ENCODE measurements at regions not wholly inside any gene's neighbourhood (a gene's known extent, or its start where the extent isn't known, plus 50 kb on each side); places are given as distances from the start of the nearest gene placed in this dataset.

DNA sequence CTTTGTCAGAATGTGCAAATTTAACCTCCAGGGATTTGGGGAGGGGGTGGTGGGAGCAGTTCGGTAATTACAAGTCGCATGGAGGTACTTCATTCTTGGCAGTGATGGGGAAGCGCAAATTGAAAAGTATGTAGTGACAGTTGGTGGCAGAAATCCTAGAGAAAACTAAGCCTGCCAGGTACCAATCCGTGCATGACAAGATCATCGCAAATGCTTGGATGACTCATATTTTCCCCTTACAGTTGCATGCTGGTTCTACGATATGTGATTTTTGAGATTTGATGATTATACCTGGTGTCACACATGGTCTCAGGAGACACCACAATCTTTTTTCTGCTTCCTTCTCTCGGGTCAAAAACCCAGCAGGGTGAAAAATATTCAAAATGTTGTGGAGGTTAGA, 479.7 kb upstream of the ID2 start:
- WGBS, 4 donors = 82 to 95% (median 92%) methylated on average over 7 of the region's 7 CpGs
- H3K27ac ChIP-seq = no peak overlapping the region
- no peak overlapping the region for H3K4me3 ChIP-seq
- no peaks in the 10 kb centered on the region for H3K27me3 ChIP-seq
- H3K9me3 ChIP-seq (replicated peaks in 1 of 3) = no peaks in the 10 kb centered on the region
- no peaks in the 10 kb centered on the region for H3K4me1 ChIP-seq (replicated peaks in 1 of 2)
- intact Hi-C loops (cut with DNase I) = no loop called here
- no peak for DNase-seq
- TF ChIP-seq POLR2A (IDR thresholded peaks at IDR 0.05) (no peak), CTCF (IDR thresholded peaks at IDR 0.05) (no peak)
- no peaks in the 10 kb centered on the region for H3K36me3 ChIP-seq (replicated peaks in 1 of 2)

DNA sequence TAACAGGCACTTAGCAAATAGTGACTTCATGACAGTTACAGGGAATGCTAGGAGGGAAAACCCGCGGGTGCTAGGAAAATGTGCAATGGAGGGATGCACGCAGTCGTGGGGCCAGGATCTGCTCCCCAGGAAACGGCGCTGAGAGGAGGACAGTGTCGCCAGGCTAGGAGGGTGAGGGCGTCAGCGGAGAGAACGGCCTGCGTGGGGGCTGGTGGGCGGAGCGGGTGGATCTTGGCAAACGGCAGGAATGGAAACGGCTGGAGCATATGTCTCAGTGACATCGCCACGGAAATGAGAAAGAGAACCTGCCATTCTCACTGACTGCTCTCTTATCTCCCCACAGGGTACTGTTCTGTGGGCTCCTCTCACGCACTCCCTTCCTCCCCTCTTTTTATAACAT, 478.5 kb upstream of the ID2 start:
- no peaks in the 10 kb centered on the region for H3K36me3 ChIP-seq (replicated peaks in 1 of 2)
- no peak for DNase-seq
- intact Hi-C loops (cut with DNase I) = no loop called here
- H3K4me3 ChIP-seq = no peak overlapping the region
- WGBS, 4 donors = 84 to 92% (median 88%) methylated on average over 18 of the region's 18 CpGs
- TF ChIP-seq POLR2A (IDR thresholded peaks at IDR 0.05) (no peak), CTCF (IDR thresholded peaks at IDR 0.05) (no peak)
- H3K9me3 ChIP-seq (replicated peaks in 1 of 3) = peaks cover 0 to 5% (median 0%) of the 10 kb centered on the region in 3 donors
- no peaks in the 10 kb centered on the region for H3K27me3 ChIP-seq
- no peak overlapping the region for H3K27ac ChIP-seq
- no peaks in the 10 kb centered on the region for H3K4me1 ChIP-seq (replicated peaks in 1 of 2)

- Histone ChIP-seq H3K4me3 (no peak overlapping the region), H3K9me3 (replicated peaks in 1 of 3) (peaks cover 0 to 5% (median 1%) of the 10 kb centered on the region in 3 donors), H3K27me3 (no peaks in the 10 kb centered on the region), H3K36me3 (replicated peaks in 1 of 2) (no peaks in the 10 kb centered on the region), H3K4me1 (replicated peaks in 1 of 2) (no peaks in the 10 kb centered on the region), H3K27ac (no peak overlapping the region)
- no peak for DNase-seq
- 77 to 87% (median 83%) methylated on average over 2 of the region's 2 CpGs for WGBS, 4 donors
- intact Hi-C loops (cut with DNase I) = no loop called here
- TF ChIP-seq POLR2A (IDR thresholded peaks at IDR 0.05) = no peak
- no peak for TF ChIP-seq CTCF (IDR thresholded peaks at IDR 0.05)
These were observed 477.1 kb upstream of the ID2 start for GRCh38 chr2:8204711-8205110.

- TF ChIP-seq POLR2A (IDR thresholded peaks at IDR 0.05) (no peak), CTCF (IDR thresholded peaks at IDR 0.05) (no peak)
- intact Hi-C loops (cut with DNase I) = no loop called here
These were observed 472.4 kb upstream of the ID2 start for GRCh38 chr2:8209494-8209893.

More at GRCh38 chr2:8209494-8209893, 472.4 kb upstream of the ID2 start:
- Histone ChIP-seq H3K9me3 (replicated peaks in 1 of 3) (peaks cover 0 to 5% (median 4%) of the 10 kb centered on the region in 3 donors), H3K27me3 (no peaks in the 10 kb centered on the region), H3K4me3 (no peak overlapping the region), H3K4me1 (replicated peaks in 1 of 2) (no peaks in the 10 kb centered on the region), H3K27ac (no peak overlapping the region), H3K36me3 (replicated peaks in 1 of 2) (no peaks in the 10 kb centered on the region)
- DNase-seq = no peak
- 57 to 75% (median 62%) methylated on average over 2 of the region's 2 CpGs for WGBS, 4 donors

Data from adrenal gland (tissue), 9 donors.